SK-N-SH treated with all-trans-retinoic acid at 6 μM for 48 hours (cell line): ENCODE measurements at regions not wholly inside any gene's neighbourhood (a gene's known extent, or its start where the extent isn't known, plus 50 kb on each side); places are given as distances from the start of the nearest gene placed in this dataset.
"Not testable (repeated sequence)": the region's sequence is repeated elsewhere in the genome, so short reads cannot be mapped to it uniquely, and the experiment has no call there.

ENCODE experiments used
- ATAC-seq: fragments of 200-7000 bp; cut with Tn5 transposase; 3 replicates; pipeline ENCODE4 v1.9.1; 2020; ENCODE audit warnings: mild to moderate bottlenecking, moderate library complexity
- ARNTL ChIP-seq: fragments of 450-650 bp; formaldehyde crosslinking; IDR thresholded peaks from 2 replicates; pipeline ENCODE4 v1.5.0; 2020; ENCODE audit warnings: low read depth, mild to moderate bottlenecking, moderate library complexity, borderline replicate concordance
- BACH2 ChIP-seq: fragments of 250-450 bp; sonication (Bioruptor Pico); IDR thresholded peaks from 2 replicates; pipeline ENCODE4 v1.9.0; 2021; ENCODE audit warnings: mild to moderate bottlenecking, borderline replicate concordance
- CSDC2 ChIP-seq: fragments of 250-450 bp; sonication (Bioruptor Pico); IDR thresholded peaks from 2 replicates; pipeline ENCODE4 v1.5.0; 2020; ENCODE audit warnings: mild to moderate bottlenecking, moderate library complexity
- ESRRG ChIP-seq: fragments of 250-450 bp; sonication (Bioruptor Pico); IDR thresholded peaks from 2 replicates; pipeline ENCODE4 v1.6.1; 2021; ENCODE audit warnings: mild to moderate bottlenecking
- GLIS3 ChIP-seq: fragments of 250-450 bp; sonication (Bioruptor Pico); IDR thresholded peaks from 2 replicates; pipeline ENCODE4 v1.5.0; 2020; ENCODE audit warnings: mild to moderate bottlenecking, moderate library complexity
- ISL1 ChIP-seq: fragments of 250-450 bp; sonication (Bioruptor Pico); IDR thresholded peaks from 2 replicates; pipeline ENCODE4 v2.1.2; 2022; ENCODE audit warnings: mild to moderate bottlenecking, moderate library complexity
- OSR1 ChIP-seq: fragments of 250-450 bp; sonication (Bioruptor Pico); IDR thresholded peaks from 2 replicates; pipeline ENCODE4 v1.8.0; 2022; ENCODE audit warnings: moderate library complexity, mild to moderate bottlenecking, inconsistent platforms
- PPARA ChIP-seq: fragments of 250-450 bp; sonication (Bioruptor Pico); IDR thresholded peaks from 2 replicates; pipeline ENCODE4 v1.5.0; 2020; ENCODE audit warnings: mild to moderate bottlenecking, borderline replicate concordance
- RARB ChIP-seq: fragments of 250-450 bp; sonication (Bioruptor Pico); IDR thresholded peaks from 2 replicates; pipeline ENCODE4 v1.8.0; 2021; ENCODE audit warnings: mild to moderate bottlenecking, moderate library complexity
- SNAI2 ChIP-seq: fragments of 250-450 bp; sonication (Bioruptor Pico); IDR thresholded peaks from 2 replicates; pipeline ENCODE4 v1.5.0; 2020; ENCODE audit warnings: mild to moderate bottlenecking, moderate library complexity
- TCF4 ChIP-seq: fragments of 250-450 bp; sonication (Bioruptor Pico); IDR thresholded peaks from 2 replicates; pipeline ENCODE4 v1.8.0; 2021; ENCODE audit warnings: mild to moderate bottlenecking, moderate library complexity, borderline replicate concordance
- ZC3H10 ChIP-seq: fragments of 250-450 bp; sonication (Bioruptor Pico); IDR thresholded peaks from 2 replicates; pipeline ENCODE4 v1.5.1; 2021; ENCODE audit warnings: mild to moderate bottlenecking, moderate library complexity
- ZFP3 ChIP-seq: fragments of 250-450 bp; sonication (Bioruptor Pico); IDR thresholded peaks from 2 replicates; pipeline ENCODE4 v1.5.0; 2020; ENCODE audit warnings: mild to moderate bottlenecking, moderate library complexity
- ZFP30 ChIP-seq: fragments of 450-650 bp; formaldehyde crosslinking; IDR thresholded peaks from 2 replicates; pipeline ENCODE4 v1.5.0; 2022; ENCODE audit warnings: mild to moderate bottlenecking, moderate library complexity
- ZNF565 ChIP-seq: fragments of 450-650 bp; formaldehyde crosslinking; conservative IDR thresholded peaks from 2 replicates; pipeline ENCODE4 v1.5.0; 2020; ENCODE audit warnings: low read depth, mild to moderate bottlenecking, moderate library complexity
- ZNF70 ChIP-seq: fragments of 450-650 bp; formaldehyde crosslinking; IDR thresholded peaks from 2 replicates; pipeline ENCODE4 v1.5.0; 2020; ENCODE audit warnings: mild to moderate bottlenecking, moderate library complexity
- ZNF8 ChIP-seq: fragments of 450-650 bp; formaldehyde crosslinking; IDR thresholded peaks from 2 replicates; pipeline ENCODE4 v1.5.0; 2020; ENCODE audit warnings: mild to moderate bottlenecking, moderate library complexity
- TF ChIP-seq, protein P1 (sequence below): fragments of 250-450 bp; sonication (Bioruptor Pico); IDR thresholded peaks from 2 replicates; pipeline ENCODE4 v1.5.1; 2020; ENCODE audit warnings: low read depth, mild to moderate bottlenecking, moderate library complexity
- TF ChIP-seq, protein P2 (sequence below): fragments of 250-450 bp; sonication (Bioruptor Pico); IDR thresholded peaks from 2 replicates; pipeline ENCODE4 v1.5.0; 2020; ENCODE audit warnings: mild to moderate bottlenecking, moderate library complexity
- TF ChIP-seq, protein P3 (sequence below): fragments of 250-450 bp; sonication (Bioruptor Pico); IDR thresholded peaks from 2 replicates; pipeline ENCODE4 v1.5.1; 2021; ENCODE audit warnings: mild to moderate bottlenecking, moderate library complexity

DNA sequence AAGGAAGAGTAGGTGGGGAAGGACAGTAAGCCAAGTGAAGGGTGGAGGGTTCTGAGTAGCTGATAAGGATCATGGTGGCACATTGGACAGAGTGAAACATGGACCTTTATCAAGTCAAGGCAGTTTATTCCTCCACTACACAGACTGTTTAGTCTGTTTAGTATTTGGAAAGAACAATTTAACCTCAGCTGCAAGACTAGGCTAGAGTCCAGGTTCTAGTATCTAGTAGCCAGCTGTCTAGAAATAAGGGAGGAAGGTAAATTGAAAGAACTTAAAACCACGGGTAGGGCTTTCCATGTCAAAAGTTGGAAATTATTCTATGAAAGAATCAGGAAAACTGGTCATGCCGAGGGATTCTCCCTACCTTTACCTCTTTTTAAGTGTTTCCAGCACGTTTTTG lies 140.1 kb upstream of the MED14 start (continued):
- TF ChIP-seq, protein P1, sequence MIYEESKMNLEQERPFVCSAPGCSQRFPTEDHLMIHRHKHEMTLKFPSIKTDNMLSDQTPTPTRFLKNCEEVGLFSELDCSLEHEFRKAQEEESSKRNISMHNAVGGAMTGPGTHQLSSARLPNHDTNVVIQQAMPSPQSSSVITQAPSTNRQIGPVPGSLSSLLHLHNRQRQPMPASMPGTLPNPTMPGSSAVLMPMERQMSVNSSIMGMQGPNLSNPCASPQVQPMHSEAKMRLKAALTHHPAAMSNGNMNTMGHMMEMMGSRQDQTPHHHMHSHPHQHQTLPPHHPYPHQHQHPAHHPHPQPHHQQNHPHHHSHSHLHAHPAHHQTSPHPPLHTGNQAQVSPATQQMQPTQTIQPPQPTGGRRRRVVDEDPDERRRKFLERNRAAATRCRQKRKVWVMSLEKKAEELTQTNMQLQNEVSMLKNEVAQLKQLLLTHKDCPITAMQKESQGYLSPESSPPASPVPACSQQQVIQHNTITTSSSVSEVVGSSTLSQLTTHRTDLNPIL, result no peak
- TF ChIP-seq RARB (CRISPR knock-in tag) (no peak), ZFP30 (CRISPR knock-in tag) (no peak), ZFP3 (CRISPR knock-in tag) (no peak), CSDC2 (CRISPR knock-in tag) (no peak), ZNF70 (CRISPR knock-in tag) (no peak), ZNF565 (CRISPR knock-in tag) (no peak), SNAI2 (CRISPR knock-in tag) (no peak), ZNF8 (CRISPR knock-in tag) (no peak)

DNA sequence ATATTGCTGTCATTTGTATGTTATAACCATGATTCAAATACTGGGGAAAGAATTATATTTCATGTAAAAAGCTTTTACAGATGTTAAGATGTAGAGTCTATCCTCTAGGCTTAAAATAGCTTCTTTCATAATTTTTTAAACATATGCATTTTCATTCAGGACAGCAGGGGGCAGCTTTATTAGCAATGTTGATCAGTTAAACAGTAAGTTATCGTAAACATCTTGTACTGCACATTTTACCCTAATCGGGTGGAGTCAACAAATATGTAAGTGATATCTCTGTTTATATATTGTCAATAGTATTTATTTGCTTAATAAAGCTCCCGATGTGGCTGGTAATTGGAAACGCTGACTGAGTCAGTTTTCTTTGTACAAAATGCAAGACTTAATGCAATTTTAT lies 142.5 kb upstream of the MED14 start:
- TF ChIP-seq, protein P2, sequence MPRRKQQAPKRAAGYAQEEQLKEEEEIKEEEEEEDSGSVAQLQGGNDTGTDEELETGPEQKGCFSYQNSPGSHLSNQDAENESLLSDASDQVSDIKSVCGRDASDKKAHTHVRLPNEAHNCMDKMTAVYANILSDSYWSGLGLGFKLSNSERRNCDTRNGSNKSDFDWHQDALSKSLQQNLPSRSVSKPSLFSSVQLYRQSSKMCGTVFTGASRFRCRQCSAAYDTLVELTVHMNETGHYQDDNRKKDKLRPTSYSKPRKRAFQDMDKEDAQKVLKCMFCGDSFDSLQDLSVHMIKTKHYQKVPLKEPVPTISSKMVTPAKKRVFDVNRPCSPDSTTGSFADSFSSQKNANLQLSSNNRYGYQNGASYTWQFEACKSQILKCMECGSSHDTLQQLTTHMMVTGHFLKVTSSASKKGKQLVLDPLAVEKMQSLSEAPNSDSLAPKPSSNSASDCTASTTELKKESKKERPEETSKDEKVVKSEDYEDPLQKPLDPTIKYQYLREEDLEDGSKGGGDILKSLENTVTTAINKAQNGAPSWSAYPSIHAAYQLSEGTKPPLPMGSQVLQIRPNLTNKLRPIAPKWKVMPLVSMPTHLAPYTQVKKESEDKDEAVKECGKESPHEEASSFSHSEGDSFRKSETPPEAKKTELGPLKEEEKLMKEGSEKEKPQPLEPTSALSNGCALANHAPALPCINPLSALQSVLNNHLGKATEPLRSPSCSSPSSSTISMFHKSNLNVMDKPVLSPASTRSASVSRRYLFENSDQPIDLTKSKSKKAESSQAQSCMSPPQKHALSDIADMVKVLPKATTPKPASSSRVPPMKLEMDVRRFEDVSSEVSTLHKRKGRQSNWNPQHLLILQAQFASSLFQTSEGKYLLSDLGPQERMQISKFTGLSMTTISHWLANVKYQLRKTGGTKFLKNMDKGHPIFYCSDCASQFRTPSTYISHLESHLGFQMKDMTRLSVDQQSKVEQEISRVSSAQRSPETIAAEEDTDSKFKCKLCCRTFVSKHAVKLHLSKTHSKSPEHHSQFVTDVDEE (CRISPR knock-in tag), result no peak
- TF ChIP-seq CSDC2 (CRISPR knock-in tag), result no peak
- TF ChIP-seq GLIS3 (CRISPR knock-in tag), result no peak
- no peak for TF ChIP-seq ZC3H10 (CRISPR knock-in tag)
- TF ChIP-seq PPARA (CRISPR knock-in tag), result no peak
- TF ChIP-seq, protein P3, sequence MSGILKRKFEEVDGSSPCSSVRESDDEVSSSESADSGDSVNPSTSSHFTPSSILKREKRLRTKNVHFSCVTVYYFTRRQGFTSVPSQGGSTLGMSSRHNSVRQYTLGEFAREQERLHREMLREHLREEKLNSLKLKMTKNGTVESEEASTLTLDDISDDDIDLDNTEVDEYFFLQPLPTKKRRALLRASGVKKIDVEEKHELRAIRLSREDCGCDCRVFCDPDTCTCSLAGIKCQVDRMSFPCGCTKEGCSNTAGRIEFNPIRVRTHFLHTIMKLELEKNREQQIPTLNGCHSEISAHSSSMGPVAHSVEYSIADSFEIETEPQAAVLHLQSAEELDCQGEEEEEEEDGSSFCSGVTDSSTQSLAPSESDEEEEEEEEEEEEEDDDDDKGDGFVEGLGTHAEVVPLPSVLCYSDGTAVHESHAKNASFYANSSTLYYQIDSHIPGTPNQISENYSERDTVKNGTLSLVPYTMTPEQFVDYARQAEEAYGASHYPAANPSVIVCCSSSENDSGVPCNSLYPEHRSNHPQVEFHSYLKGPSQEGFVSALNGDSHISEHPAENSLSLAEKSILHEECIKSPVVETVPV (CRISPR knock-in tag), result no peak
- TF ChIP-seq OSR1 (CRISPR knock-in tag), result no peak
- no peak for TF ChIP-seq RARB (CRISPR knock-in tag)
- TF ChIP-seq ESRRG, result no peak
- no peak for TF ChIP-seq SNAI2 (CRISPR knock-in tag)
- TF ChIP-seq ARNTL (CRISPR knock-in tag), result no peak
- no peak for TF ChIP-seq ZFP3 (CRISPR knock-in tag)
- peak; percentile 70; the same call in 2 of the 3 replicates for ATAC-seq

DNA sequence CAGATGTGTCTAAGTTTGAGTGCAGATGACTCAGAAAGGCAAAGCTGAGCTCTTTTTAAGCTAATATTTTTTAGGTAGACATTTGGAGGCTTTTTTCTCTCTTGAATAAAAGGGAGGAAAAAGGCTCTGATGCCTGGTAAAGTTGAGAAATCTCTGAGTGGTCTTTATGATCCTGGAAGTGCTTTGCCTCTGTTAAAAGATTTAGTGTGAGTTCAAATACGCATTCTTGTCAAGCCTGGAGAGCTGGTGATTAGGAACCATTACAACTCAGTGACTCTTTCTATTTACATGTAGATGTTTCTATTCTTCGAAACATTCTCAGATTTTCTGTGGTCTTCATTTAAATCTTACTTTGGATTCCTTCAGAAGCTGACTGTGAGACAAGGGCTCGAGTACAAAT lies 143.4 kb upstream of the MED14 start:
- TF ChIP-seq ZC3H10 (CRISPR knock-in tag) (no peak), TCF4 (no peak)
- no peak for ATAC-seq

DNA sequence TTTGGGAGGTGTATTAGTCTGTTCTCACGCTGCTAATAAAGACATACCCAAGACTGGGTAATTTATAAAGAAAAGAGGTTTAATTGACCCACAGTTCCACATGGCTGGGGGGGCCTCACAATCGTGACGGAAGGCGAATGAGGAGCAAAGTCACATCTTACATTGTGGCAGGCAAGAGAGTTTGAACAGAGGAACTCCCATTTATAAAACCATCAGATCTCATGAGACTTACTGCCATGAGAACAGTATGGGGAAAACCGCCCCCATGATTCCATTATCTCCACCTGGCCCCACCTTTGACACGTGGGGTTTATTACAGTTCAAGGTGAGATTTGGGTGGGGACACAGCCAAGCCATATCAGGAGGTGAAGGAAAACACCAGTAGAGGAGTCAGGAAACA lies 143.8 kb upstream of the MED14 start:
- ATAC-seq, result not testable (repeated sequence)

DNA sequence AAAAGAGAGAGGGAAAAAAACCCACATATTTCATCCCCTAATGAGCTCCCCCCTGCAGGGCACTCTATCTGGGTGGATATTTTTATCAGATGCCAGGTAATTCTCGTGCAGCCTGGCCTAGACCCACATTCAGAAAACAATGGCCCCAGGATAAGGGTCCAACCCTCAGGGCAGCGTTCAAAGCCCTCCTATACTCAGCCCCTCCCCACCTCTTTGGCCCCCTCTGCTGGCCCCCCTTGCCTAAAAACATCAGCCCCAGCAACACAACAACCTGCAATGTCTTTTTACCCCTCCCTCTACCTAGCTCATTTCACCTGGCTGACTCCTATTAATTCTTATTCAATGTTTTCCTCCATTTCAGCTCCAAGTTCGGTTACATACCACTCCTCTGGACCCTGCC lies 145.4 kb upstream of the MED14 start:
- TF ChIP-seq ARNTL (CRISPR knock-in tag), result no peak
- TF ChIP-seq ZNF8 (CRISPR knock-in tag), result no peak
- TF ChIP-seq PPARA (CRISPR knock-in tag), result no peak
- TF ChIP-seq ESRRG, result no peak
- TF ChIP-seq, protein P2 (CRISPR knock-in tag), result no peak
- no peak for TF ChIP-seq BACH2 (CRISPR knock-in tag)
- TF ChIP-seq ZC3H10 (CRISPR knock-in tag), result no peak
- TF ChIP-seq, protein P1, result no peak
- no peak for TF ChIP-seq ZNF565 (CRISPR knock-in tag)
- no peak for TF ChIP-seq ZFP30 (CRISPR knock-in tag)
- no peak for TF ChIP-seq CSDC2 (CRISPR knock-in tag)
- no peak for TF ChIP-seq SNAI2 (CRISPR knock-in tag)
- no peak for TF ChIP-seq ISL1 (CRISPR knock-in tag)
- no peak for TF ChIP-seq OSR1 (CRISPR knock-in tag)
- TF ChIP-seq RARB (CRISPR knock-in tag), result no peak
- no peak for TF ChIP-seq ZFP3 (CRISPR knock-in tag)
- no peak for TF ChIP-seq TCF4
- TF ChIP-seq ZNF70 (CRISPR knock-in tag), result no peak
- ATAC-seq, result no peak
